GM20000 (cell line): ENCODE measurements at regions not wholly inside any gene's neighbourhood (a gene's known extent, or its start where the extent isn't known, plus 50 kb on each side); places are given as distances from the start of the nearest gene placed in this dataset.

Experiments
- DNase-seq: peaks from one replicate; pipeline ENCODE4 v3.0.0; 2012; ENCODE audit warnings: low spot score
- CTCF ChIP-seq: IDR thresholded peaks from 2 replicates; pipeline ENCODE4 v1.5.1; 2012; ENCODE audit warnings: mild to moderate bottlenecking, control low read depth; ENCODE audit errors: extremely low read depth, missing control alignments

GRCh38 chr16:62967611-62968010, 931.4 kb upstream of the CDH8 start:
- no peak for TF ChIP-seq CTCF

GRCh38 chr16:62967163-62967562, 930.9 kb upstream of the CDH8 start:
- no peak for TF ChIP-seq CTCF

More at GRCh38 chr16:62967611-62968010, 931.4 kb upstream of the CDH8 start:
- DNase-seq = no peak

GRCh38 chr16:62966626-62967025, 930.4 kb upstream of the CDH8 start:
- no peak for DNase-seq

More at GRCh38 chr16:62967163-62967562, 930.9 kb upstream of the CDH8 start:
- no peak for DNase-seq

GRCh38 chr16:62965831-62966230, 929.6 kb upstream of the CDH8 start:
- DNase-seq = no peak
- no peak for TF ChIP-seq CTCF

More at GRCh38 chr16:62966626-62967025, 930.4 kb upstream of the CDH8 start:
- no peak for TF ChIP-seq CTCF

- no peak for DNase-seq
- no peak for TF ChIP-seq CTCF
Observed at GRCh38 chr16:62963846-62964245, 927.6 kb upstream of the CDH8 start.

- no peak for TF ChIP-seq CTCF
- DNase-seq = no peak
Observed at GRCh38 chr16:62955033-62955349, 918.8 kb upstream of the CDH8 start.

- no peak for TF ChIP-seq CTCF
- DNase-seq = no peak
Observed at GRCh38 chr16:62954144-62955032, 918.1 kb upstream of the CDH8 start.
